HFF-Myc (cell line): ENCODE measurements at regions not wholly inside any gene's neighbourhood (a gene's known extent, or its start where the extent isn't known, plus 50 kb on each side); places are given as distances from the start of the nearest gene placed in this dataset.
A peak's percentile ranks its signal among the peaks of the same experiment; 100 is the strongest.

Source experiments
- DNase-seq: peaks from one replicate; pipeline ENCODE4 v3.0.0-alpha.2; 2011; ENCODE audit warnings: low read depth; ENCODE audit errors: extremely low read depth
- H3K4me3 ChIP-seq: replicated peaks from 2 replicates; pipeline ENCODE4 v1.5.1; 2011; ENCODE audit warnings: low read depth, mild to moderate bottlenecking, control low read depth, low read length
- TF ChIP-seq, protein P1 (sequence below): IDR thresholded peaks from 2 replicates; pipeline ENCODE4 v1.5.1; 2012; ENCODE audit warnings: mild to moderate bottlenecking, low read depth, low read length, control low read depth; ENCODE audit errors: missing control alignments

- DNase-seq, result no peak
- TF ChIP-seq, protein P1, sequence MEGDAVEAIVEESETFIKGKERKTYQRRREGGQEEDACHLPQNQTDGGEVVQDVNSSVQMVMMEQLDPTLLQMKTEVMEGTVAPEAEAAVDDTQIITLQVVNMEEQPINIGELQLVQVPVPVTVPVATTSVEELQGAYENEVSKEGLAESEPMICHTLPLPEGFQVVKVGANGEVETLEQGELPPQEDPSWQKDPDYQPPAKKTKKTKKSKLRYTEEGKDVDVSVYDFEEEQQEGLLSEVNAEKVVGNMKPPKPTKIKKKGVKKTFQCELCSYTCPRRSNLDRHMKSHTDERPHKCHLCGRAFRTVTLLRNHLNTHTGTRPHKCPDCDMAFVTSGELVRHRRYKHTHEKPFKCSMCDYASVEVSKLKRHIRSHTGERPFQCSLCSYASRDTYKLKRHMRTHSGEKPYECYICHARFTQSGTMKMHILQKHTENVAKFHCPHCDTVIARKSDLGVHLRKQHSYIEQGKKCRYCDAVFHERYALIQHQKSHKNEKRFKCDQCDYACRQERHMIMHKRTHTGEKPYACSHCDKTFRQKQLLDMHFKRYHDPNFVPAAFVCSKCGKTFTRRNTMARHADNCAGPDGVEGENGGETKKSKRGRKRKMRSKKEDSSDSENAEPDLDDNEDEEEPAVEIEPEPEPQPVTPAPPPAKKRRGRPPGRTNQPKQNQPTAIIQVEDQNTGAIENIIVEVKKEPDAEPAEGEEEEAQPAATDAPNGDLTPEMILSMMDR, result no peak
- H3K4me3 ChIP-seq, result no peak overlapping the region
Measured at GRCh38 chr16:87127061-87127765, 190.0 kb downstream of the C16orf95 start.

DNA sequence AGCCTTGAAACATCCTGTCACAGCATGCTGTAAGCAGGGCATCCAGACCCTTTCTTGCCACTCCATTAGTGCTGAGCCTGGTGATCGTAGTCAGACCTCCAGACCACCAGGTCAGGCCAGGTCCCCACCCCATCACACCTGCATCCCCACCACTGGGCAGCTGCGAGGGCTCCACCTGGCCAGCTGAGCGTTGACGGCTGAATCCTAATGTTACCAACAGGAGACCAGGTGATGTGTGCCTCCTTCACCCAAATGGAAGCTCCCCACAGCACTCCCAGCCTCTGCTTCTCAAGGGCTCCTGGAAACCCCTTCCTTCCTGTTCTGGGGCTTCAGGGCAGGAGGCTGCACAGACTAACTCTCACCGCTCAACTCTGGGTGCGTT, 189.4 kb downstream of the C16orf95 start:
- H3K4me3 ChIP-seq, result no peak overlapping the region
- no peak for DNase-seq
- TF ChIP-seq, protein P1, result no peak

DNA sequence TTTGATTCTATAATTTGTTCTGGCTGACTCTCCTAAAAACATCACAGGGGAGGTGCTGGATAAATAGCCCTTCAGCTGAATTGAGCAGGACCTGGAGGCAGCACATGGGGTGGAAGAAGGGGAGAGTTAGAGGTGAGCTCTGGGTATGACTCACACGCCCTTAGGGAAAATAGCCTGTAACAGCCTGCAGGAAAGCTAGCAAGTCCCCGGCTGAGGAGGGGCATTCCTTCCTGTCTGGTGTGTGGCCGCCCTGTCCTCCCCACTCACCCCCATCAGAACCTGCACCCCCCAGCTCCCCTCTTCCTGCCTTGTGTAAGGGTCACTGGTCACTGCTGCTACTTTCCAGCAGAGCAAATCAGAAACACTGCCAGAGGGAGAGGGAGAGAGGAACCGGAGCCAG, 187.4 kb downstream of the C16orf95 start:
- TF ChIP-seq, protein P1, result no peak
- no peak overlapping the region for H3K4me3 ChIP-seq
- peak; percentile 22 for DNase-seq

GRCh38 chr16:87131061-87131995, 185.9 kb downstream of the C16orf95 start:
- no peak for DNase-seq
- TF ChIP-seq, protein P1, result no peak
- H3K4me3 ChIP-seq, result no peak overlapping the region

DNA sequence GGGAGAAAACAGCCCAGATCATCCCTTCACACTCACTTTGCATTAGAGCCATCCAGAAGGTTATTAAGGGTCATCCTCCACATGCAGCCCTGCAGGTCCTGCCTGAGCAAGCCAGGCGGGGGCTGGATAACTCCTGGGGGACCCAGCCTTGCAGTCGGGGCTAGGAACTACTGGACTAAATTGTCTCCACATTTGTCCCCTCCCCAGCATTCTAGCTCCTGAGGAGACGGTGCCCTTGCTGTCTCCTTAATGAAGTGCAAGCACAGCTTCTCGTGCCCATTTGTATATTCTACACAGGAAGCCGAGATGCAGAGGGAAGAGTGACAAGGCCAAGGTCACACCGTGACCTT, 185.2 kb downstream of the C16orf95 start:
- DNase-seq, result no peak
- no peak overlapping the region for H3K4me3 ChIP-seq
- TF ChIP-seq, protein P1, result no peak

DNA sequence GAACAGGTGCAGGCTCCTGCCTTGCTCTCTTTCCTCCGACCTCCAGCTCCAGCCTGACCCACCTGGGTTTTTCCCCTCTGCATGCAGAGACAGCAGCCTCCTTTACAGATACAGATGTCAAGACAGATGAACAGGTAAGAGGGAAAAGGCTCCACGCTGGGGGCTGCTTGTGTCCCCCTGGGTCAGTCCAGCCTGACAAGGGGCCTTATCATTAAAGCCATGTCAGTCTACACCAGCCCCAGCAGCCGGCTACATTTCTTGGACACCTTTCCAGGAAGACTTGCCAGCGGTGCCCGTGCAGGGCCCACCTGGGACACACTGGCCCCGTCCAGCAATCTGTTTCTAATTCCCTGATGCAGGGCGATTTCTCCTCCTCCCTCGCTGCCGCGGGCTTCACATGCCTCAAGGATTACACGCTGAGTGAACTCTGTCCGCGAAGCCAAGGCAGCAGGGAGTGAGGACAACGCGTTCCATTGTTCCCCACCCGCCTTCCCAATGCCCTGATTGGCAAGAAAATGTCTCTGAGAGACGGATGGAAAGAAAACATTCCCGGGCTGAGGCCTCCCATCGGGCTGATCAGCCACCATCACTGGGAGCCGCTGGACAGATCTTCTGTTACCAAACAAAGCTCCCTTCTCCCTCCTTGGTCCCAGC, 184.7 kb downstream of the C16orf95 start:
- DNase-seq, result no peak
- TF ChIP-seq, protein P1, result no peak
- H3K4me3 ChIP-seq, result no peak overlapping the region
